ENCODE measurements at regions not wholly inside any gene's neighbourhood (a gene's known extent, or its start where the extent isn't known, plus 50 kb on each side); places are given as distances from the start of the nearest gene placed in this dataset.
A peak's percentile ranks its signal among the peaks of the same experiment; 100 is the strongest.

DNA sequence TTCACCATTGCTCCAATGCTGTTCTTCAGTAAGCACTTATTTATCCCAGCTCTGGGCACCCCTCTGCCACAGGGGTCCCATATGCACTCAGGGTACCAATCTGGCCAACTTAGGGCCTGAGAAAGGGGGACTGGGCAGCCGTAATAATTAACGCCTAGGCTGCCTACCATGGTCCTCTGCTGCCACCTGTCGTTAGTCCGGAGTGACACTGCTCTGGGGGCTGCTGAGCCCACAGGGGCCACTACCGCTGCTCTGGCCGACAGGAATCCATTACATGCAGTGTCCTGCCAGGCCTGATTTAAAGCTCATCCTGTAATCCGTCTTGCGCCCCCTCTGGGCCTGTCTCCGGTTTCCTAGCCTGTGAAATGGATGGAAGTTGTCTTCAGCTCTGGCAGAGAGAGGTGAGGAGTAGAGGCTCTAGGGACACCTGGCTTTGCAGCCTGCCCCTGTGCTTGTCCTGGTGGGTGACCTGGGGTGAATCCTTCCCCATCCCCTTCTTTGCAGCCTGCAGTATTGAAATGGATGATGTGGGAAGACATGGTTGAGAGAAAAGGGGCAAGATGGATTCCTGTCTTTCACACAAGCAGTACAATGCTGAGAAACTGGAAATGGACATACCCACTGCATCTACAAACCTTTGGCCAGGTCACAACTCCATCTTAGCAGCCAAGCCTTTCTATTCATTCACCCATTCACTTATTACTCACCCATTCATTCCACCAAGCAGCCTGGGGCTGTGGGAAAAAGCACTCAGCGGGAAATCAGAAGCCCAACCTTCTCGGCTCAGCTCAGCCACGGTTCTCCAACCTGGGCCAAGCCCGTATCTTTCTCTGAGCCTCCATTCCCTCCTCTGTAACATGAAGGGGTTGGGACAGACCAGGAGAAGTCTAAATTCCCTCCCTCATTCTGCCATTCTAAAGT lies 116.3 kb upstream of the NALF2 start:
- TF ChIP-seq, protein P1, sequence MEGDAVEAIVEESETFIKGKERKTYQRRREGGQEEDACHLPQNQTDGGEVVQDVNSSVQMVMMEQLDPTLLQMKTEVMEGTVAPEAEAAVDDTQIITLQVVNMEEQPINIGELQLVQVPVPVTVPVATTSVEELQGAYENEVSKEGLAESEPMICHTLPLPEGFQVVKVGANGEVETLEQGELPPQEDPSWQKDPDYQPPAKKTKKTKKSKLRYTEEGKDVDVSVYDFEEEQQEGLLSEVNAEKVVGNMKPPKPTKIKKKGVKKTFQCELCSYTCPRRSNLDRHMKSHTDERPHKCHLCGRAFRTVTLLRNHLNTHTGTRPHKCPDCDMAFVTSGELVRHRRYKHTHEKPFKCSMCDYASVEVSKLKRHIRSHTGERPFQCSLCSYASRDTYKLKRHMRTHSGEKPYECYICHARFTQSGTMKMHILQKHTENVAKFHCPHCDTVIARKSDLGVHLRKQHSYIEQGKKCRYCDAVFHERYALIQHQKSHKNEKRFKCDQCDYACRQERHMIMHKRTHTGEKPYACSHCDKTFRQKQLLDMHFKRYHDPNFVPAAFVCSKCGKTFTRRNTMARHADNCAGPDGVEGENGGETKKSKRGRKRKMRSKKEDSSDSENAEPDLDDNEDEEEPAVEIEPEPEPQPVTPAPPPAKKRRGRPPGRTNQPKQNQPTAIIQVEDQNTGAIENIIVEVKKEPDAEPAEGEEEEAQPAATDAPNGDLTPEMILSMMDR (IDR thresholded peaks at IDR 0.05): peak; percentile 73 to 89 (median 84)
- TF ChIP-seq POLR2A (IDR thresholded peaks at IDR 0.05): no peak
